ENCODE measurements at regions not wholly inside any gene's neighbourhood (a gene's known extent, or its start where the extent isn't known, plus 50 kb on each side); places are given as distances from the start of the nearest gene placed in this dataset.

DNA sequence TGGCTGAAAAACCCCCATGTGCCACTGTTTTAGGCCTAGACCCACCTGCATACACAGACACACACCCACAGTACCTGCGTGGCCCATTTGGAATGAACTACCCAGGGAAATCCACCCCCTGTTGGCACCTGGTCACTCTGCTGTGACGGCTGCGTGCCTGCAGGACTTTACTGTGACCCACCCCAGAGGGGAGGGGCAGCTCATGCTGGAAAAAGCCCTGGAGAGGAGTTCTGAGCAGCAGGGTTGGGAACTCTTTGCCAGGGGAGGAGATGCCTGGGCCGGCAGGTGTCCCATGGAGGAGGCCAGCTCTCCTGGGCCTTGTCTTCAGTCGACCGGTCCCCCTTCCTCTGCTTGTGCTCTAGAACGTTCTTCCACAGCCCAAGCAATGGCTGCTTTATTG is 87.3 kb upstream of the CSF3R start:
- no peaks in the 10 kb centered on the region for H3K9me3 ChIP-seq (ENCODE audit: insufficient read depth, low read length)
- 0 out of 2 replicates have a peak, but pooled peaks cover 6% of the 10 kb centered on the region for H3K27me3 ChIP-seq (ENCODE audit: low read depth, low read length)
- no peak overlapping the region for H2AFZ ChIP-seq (ENCODE audit: low read depth, low read length)
- H3K79me2 ChIP-seq (ENCODE audit: low read length): no peaks in the 10 kb centered on the region
- no peaks in the 10 kb centered on the region for H3K4me1 ChIP-seq (ENCODE audit: low read length)
- no peak overlapping the region for H3K27ac ChIP-seq (ENCODE audit: low read length)
- no peaks in the 10 kb centered on the region for H4K20me1 ChIP-seq (ENCODE audit: insufficient read depth, low read length)
- H3K36me3 ChIP-seq (replicated peaks; ENCODE audit: low read depth, low read length): no peaks in the 10 kb centered on the region
- H3K4me2 ChIP-seq (ENCODE audit: low read length): no peak overlapping the region
- no peak overlapping the region for H3K9ac ChIP-seq (ENCODE audit: low read length)
- TF ChIP-seq EZH2phosphoT487 (IDR thresholded peaks at IDR 0.05; ENCODE audit: low read depth): no peak
- TF ChIP-seq CTCF (IDR thresholded peaks at IDR 0.05; ENCODE audit: low read depth, low read length): no peak
- no peak overlapping the region for H3K4me3 ChIP-seq (ENCODE audit: low read length)

DNA sequence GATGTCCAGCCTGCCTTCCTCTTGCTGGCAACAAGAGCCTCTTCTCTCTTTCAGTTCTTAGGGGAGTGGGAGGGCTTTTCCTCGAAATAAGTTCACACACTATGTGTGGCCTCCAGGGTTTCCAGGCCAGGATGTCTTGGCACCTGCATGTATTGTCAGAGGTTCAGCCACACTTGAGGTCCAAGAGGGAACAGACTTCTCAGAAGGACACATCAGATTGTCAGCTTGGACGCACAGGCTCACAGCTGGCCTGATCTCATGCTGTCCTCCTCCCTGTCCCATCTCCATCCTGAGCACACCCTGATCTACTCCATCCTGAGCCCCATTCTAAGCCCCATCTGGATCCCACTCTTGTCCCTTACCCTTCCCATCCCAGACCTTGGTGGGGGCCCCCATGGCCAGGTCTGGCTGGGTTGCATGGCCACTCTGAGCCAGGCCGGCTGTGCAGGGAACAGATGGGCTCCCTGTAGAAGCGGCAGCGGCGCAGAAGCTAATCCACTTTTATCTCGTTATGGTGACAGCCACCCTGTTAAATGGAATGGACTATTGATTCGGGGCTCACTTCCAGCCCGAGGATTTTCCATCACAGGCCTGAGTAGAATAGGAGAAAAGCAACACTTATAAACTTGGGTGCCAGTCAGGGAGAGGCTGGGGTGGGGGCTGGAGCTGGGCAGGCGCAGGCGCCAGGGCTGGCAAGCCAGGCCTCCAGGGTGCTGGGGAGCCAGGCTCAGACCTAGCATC is 85.1 kb upstream of the CSF3R start:
- H3K4me3 ChIP-seq (ENCODE audit: low read length): no peak overlapping the region

GRCh38 chr1:36565576-36566501 is 83.1 kb upstream of the CSF3R start:
- H3K4me1 ChIP-seq (ENCODE audit: low read length): no peaks in the 10 kb centered on the region
- H2AFZ ChIP-seq (ENCODE audit: low read depth, low read length): no peak overlapping the region
- no peaks in the 10 kb centered on the region for H3K36me3 ChIP-seq (replicated peaks; ENCODE audit: low read depth, low read length)
- no peak overlapping the region for H3K27ac ChIP-seq (ENCODE audit: low read length)
- no peak overlapping the region for H3K4me3 ChIP-seq (ENCODE audit: low read length)
- no peak for TF ChIP-seq CTCF (IDR thresholded peaks at IDR 0.05; ENCODE audit: low read depth, low read length)
- TF ChIP-seq EZH2phosphoT487 (IDR thresholded peaks at IDR 0.05; ENCODE audit: low read depth): no peak
- H3K27me3 ChIP-seq (ENCODE audit: low read depth, low read length): no peaks in the 10 kb centered on the region
- H3K79me2 ChIP-seq (ENCODE audit: low read length): no peaks in the 10 kb centered on the region
- H4K20me1 ChIP-seq (ENCODE audit: insufficient read depth, low read length): no peaks in the 10 kb centered on the region
- no peak overlapping the region for H3K4me2 ChIP-seq (ENCODE audit: low read length)
- H3K9me3 ChIP-seq (ENCODE audit: insufficient read depth, low read length): no peaks in the 10 kb centered on the region
- H3K9ac ChIP-seq (ENCODE audit: low read length): no peak overlapping the region

More for the DNA sequence above, 85.1 kb upstream of the CSF3R start:
- Histone ChIP-seq H3K79me2 (ENCODE audit: low read length) (no peaks in the 10 kb centered on the region), H3K4me1 (ENCODE audit: low read length) (no peaks in the 10 kb centered on the region), H4K20me1 (ENCODE audit: insufficient read depth, low read length) (no peaks in the 10 kb centered on the region), H3K9ac (ENCODE audit: low read length) (no peak overlapping the region), H3K4me2 (ENCODE audit: low read length) (no peak overlapping the region), H3K9me3 (ENCODE audit: insufficient read depth, low read length) (no peaks in the 10 kb centered on the region), H3K27ac (ENCODE audit: low read length) (no peak overlapping the region), H2AFZ (ENCODE audit: low read depth, low read length) (no peak overlapping the region), H3K36me3 (replicated peaks; ENCODE audit: low read depth, low read length) (no peaks in the 10 kb centered on the region), H3K27me3 (ENCODE audit: low read depth, low read length) (0 out of 2 replicates have a peak, but pooled peaks cover 4% of the 10 kb centered on the region)
- TF ChIP-seq EZH2phosphoT487 (IDR thresholded peaks at IDR 0.05; ENCODE audit: low read depth) (no peak), CTCF (IDR thresholded peaks at IDR 0.05; ENCODE audit: low read depth, low read length) (no peak)

- no peak overlapping the region for H2AFZ ChIP-seq (ENCODE audit: low read depth, low read length)
- H3K9me3 ChIP-seq (ENCODE audit: insufficient read depth, low read length): no peaks in the 10 kb centered on the region
- H3K4me2 ChIP-seq (ENCODE audit: low read length): no peak overlapping the region
- no peaks in the 10 kb centered on the region for H3K4me1 ChIP-seq (ENCODE audit: low read length)
- no peak overlapping the region for H3K4me3 ChIP-seq (ENCODE audit: low read length)
- no peak for TF ChIP-seq CTCF (IDR thresholded peaks at IDR 0.05; ENCODE audit: low read depth, low read length)
- TF ChIP-seq EZH2phosphoT487 (IDR thresholded peaks at IDR 0.05; ENCODE audit: low read depth): no peak
- no peaks in the 10 kb centered on the region for H4K20me1 ChIP-seq (ENCODE audit: insufficient read depth, low read length)
- H3K9ac ChIP-seq (ENCODE audit: low read length): no peak overlapping the region
- no peaks in the 10 kb centered on the region for H3K79me2 ChIP-seq (ENCODE audit: low read length)
- H3K27ac ChIP-seq (ENCODE audit: low read length): no peak overlapping the region
- H3K36me3 ChIP-seq (replicated peaks; ENCODE audit: low read depth, low read length): no peaks in the 10 kb centered on the region
- H3K27me3 ChIP-seq (ENCODE audit: low read depth, low read length): no peaks in the 10 kb centered on the region
These were observed 79.5 kb upstream of the CSF3R start for GRCh38 chr1:36562181-36562685.
